NCI-H748 (cell line): ENCODE measurements at regions not wholly inside any gene's neighbourhood (a gene's known extent, or its start where the extent isn't known, plus 50 kb on each side); places are given as distances from the start of the nearest gene placed in this dataset.

ENCODE experiments used
- DNase-seq: peaks from one replicate; lab custom pipeline; 2025; ENCODE audit not compliant: unreplicated experiment; lab: John Stamatoyannopoulos, UW

DNA sequence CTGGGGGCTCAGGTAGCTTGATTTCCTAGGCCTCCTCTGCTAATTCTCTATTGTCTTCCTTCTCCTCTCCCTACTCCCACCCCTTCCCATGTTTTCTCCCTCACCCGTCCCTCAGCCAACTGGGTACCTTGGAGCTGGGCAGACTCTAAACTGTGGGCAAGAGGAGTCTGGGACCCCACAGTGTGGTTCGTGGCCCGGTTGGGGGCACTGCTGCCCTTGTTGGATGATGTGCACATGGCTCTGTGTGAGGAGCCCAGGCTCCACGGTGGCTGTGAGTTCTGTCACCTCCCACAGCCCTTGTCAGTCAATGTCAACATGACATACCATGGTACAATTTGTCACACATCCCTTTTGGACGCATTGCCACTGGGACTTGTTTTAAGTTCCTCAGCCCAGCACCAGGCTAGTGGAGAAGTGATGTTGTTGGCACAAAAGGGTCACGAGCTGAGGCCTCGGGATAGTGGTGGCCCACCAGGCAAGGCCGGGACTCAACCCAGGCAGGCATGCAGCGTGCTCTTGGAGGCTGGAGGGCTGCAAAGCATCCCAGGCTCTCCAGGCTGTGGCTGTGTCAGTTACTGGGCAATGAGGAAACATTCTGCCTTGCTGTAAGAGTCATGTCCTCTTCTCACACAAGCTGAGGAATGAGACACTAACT lies 142.3 kb downstream of the TLE3 start:
- no peak for DNase-seq

DNA sequence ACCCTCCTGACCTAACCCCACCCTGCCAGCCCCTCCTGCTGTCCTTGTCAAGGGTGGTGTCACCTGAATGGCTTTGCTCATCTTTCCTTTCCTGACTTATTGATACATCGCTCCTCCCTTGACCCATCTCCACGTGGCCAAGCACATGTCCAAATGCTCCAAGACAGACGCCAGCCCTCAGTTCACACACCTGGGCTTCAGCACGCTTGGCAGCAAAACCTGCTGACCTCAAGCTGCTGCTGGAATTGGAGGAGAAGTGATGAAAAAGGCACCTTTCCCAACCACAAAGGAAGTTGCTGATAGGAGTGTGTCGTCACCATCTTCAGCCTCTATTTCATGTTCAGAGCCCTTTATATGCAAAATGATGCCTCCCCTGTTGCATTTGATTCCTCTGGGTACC lies 141.3 kb downstream of the TLE3 start:
- DNase-seq = no peak

DNA sequence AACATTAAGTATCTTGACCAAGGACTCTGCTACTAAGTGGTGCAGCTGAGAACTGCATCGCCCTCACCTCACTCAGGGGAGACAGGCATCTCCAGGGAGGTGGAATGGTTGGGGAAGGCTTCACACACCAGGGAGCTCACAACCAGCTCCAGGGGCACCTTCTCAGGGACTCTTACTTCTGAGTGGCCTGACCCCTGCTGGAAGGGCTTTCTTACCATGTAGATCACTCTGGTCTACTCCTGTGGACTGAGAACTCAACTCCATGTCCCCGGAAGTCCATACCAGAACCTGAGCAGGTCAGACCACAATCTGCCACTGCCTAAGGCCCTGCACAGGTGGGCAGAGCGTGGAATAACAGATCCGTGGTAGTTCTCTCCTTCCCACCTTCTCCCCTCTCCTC lies 140.5 kb downstream of the TLE3 start:
- DNase-seq = no peak

DNA sequence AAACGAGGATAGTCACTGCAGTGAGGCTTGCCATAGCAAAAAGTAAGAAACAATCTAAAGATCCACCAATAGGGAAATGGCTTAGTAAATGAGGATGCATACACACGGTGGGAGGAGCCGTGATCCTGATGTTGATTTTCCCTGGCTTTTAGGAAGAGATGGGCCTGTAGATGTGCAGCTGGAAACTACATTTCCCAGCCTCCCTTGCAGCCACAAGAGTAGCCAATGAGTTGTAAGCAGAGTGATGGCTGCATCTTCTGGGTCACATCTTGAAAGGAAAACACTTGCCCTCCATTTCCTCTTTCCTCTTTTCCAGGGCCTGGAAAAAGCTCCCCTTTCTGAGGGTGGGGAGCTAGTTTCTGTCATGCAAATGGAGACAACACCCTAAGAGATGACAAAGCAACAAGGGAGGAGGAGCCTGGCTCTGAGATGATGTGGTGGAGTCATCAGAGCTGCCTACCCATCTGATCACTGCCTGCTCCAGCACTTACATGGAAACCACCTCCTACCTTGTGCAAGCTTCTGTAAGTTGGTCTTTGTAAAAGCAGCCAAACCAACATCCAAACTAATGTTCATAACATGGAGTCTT lies 139.1 kb downstream of the TLE3 start:
- no peak for DNase-seq

DNA sequence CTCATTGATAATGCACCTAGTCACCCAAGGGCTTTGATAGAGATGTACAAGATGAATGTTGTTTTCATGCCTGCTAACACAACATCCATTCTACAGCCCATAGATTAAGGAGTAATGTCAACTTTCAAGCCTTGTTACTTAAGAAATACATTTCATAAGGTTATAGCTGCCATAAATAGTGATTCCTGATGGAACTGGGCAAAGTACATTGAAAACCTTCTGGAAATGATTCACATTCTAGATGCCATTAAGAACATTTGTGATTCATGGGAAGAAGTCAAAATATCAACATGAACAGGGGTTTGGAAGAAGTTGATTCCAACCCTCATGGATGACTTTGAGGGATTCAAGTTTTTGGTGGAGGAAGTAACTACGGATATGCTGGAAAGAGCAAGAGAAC lies 135.2 kb downstream of the TLE3 start:
- no peak for DNase-seq

DNA sequence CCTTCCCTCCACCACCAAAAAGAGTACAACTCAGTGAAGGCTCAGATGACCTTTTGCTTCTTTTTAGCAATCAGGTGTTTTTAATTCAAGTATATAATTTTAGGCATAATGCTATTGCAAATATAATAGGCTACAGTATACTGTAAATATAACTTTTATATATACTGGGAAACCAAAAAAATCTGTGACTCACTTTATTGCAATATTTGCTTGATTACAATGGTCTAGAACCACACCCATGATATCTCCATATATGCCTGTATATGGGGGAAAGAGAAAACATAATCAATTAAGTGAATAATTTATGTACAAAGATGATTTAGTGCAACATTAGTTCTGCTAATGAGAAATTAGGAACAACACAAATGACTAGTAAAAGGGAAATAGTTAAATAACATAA lies 134.3 kb downstream of the TLE3 start:
- DNase-seq = no peak

DNA sequence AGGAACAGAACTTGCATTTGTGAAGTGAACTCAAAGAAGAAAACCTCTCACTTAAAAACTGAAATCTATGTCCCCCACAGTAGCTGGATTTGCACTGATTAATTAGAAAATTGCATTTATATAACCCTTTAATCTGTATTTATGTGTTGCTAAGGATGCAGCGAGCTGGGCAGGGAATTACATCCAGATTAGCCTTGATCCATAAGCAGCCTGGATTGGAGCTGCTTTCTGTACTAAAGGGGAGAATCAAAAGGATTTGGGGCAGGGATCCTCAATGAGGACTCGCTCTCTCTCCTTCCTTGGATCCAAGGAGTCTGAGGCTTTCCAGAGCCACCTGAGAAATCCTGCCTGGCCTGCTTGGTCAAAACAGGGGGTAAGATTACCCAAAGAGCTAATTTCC lies 125.9 kb downstream of the TLE3 start:
- no peak for DNase-seq

DNA sequence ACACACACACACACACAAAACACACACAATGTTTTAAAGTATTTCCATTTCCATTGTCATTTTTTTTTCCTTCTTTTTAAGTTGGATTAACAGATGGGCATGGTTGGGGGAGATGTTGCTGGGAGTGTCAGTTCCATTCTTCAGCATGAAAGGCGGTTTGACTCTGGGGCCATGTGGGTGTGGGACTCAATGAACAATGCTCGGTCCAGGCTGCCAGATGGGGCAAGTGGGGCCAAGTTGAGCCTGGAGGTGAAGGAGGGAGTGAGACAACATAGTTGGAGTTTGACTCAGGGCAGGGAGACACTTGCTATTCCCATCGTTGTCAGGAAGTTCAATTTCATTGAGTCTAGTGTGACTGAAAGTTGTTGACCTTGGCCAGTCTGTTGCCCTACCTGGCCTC lies 125.3 kb downstream of the TLE3 start:
- DNase-seq = no peak

DNA sequence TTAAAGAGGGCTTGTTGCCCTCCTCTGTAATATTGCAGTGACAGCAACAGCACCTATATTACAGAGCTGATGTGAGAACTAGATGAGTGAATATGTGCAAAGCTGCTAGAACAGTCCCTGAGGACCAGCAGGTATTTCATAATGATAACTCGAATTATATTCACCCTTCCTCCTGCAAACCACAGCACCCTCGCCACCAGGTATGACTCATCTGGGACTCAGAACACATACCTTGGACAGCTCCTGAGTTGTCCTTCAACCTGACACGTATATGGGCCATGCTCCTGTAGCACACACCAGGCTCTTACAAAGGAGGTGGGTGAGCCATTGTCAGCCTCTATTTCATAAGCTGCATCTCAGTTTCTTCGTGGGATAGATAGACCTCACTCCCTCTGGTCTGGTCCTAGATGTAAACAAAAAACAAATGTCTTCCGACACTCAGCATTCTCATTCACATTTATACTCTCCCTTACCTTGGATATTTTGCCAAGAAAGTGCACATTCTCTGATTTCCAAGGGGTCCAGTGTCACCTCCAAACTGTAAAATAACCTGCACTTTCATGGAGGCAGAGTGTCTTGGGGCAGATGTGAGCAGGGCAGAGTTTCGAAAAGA lies 124.5 kb downstream of the TLE3 start:
- DNase-seq = no peak

DNA sequence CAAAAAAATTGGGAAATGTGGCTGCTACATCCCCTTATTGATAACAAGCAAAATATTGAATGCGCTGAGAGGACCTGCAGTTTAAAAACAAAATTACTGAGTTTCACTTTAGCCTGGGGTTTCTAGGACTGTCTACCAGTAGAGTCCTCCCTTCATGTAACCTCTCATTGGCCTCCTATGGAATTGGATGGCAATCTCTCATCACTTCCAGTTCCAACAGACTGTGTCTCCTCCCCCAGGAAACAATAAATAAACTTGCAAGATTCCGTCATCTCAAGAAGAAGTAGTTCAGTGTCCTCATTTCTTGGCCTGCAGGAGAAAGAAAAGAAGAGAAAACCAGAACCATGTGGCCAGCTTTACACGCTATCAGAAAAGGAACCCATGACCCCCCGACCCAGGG lies 123.8 kb downstream of the TLE3 start:
- DNase-seq = no peak

DNA sequence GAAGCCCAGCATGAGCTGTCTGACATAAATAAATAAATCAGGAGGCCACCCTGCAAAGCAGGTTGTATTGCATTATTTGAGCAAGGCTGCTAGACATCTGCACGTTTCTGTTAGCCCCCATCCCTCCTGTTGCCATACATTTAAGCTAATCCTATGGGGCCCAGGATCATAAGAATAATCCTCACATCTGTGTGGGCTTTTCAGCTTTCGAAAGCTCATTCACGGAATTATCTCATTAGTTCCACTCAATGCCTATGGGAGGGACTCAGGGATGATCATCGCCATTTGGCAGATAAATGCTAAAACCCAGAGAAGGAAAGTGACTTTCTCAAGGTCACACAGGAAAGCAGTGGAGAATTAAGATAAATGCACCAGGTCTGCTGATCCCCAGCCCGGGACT lies 123.4 kb downstream of the TLE3 start:
- no peak for DNase-seq

DNA sequence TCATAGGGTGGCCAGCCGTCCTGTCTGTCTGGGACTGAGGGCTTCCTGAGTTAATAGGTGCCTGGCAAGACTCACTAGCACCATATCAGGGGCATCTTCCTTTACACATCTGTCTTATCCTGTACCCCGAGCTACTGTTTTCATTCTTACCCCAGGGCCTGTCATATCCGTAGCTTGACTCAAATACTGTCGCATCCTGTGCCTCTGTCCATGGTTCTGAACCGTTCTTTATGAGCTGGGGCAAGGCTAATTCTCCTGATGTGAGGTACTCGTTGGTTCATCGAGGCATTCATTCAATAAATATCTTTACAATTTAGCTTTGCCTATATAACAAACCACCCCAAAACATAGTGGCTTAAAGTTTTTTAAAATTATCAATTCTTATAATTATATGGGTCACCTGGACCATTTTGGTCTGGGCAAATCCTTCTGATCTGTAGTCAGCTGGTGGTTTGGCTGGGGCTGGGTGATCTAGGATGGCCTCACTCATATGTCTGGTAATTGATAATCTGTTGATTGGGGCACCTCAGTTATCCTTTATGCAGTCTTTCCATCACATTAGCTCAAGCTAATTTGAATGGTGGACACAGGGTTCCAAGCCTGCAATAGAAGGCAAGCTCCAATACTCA lies 121.2 kb downstream of the TLE3 start:
- no peak for DNase-seq

DNA sequence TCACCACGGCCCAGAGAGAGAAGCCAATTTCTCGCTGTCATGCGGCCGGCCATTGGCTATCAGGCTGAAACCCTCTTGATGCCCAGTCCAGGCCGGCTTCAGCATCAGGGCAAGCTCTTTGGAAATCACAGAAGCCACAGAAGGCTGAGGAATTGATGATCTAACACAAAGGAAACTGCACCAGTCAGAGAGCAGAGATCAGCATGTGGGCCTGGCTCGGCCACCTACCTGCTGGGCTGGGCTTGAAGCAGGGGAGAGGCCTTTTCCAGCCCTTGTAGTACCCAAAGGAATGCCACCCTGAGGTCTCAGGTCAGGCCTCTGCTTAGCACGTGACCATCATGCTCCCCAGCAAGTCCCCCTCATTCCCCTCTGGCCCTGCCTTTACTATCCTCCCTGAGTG lies 119.1 kb downstream of the TLE3 start:
- no peak for DNase-seq

DNA sequence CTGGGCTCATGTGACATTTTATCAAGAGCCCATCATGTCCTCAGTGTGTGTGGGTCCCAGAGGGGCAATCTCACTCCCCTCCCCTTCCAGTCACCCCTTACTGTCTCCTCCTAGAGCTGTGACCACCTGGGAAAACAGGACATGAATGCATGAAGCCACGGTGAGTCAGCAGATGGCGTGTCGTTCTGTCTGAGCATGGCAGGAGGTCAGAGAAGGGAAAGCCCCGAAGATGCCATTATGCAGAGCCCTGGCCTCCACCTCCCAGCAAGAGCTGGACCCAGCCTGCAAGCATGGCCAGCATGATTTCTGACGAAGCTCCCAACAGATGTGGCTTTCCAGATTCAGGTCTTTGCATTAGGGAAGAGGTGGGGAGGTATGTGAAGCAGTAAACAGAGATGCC lies 118.5 kb downstream of the TLE3 start:
- peak; percentile 26 for DNase-seq

DNA sequence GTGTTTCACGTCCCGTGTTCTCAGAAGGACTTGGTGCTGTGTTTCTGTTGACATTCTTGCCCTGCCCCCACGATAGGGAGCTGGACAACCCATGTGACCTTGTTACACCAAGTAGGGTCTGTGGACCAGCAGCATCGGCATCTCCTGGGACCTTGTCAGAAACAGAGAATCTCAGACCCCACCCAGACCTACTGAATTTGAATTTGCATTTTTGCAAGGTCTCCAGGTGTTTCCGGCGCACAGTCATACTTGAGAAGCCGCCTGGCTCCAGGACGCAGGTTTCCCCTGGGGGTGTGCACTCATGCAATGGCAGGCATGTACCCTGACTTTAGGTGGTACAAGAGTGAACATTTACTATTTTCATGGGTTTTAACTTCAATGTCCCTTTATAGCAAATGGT lies 117.9 kb downstream of the TLE3 start:
- no peak for DNase-seq

DNA sequence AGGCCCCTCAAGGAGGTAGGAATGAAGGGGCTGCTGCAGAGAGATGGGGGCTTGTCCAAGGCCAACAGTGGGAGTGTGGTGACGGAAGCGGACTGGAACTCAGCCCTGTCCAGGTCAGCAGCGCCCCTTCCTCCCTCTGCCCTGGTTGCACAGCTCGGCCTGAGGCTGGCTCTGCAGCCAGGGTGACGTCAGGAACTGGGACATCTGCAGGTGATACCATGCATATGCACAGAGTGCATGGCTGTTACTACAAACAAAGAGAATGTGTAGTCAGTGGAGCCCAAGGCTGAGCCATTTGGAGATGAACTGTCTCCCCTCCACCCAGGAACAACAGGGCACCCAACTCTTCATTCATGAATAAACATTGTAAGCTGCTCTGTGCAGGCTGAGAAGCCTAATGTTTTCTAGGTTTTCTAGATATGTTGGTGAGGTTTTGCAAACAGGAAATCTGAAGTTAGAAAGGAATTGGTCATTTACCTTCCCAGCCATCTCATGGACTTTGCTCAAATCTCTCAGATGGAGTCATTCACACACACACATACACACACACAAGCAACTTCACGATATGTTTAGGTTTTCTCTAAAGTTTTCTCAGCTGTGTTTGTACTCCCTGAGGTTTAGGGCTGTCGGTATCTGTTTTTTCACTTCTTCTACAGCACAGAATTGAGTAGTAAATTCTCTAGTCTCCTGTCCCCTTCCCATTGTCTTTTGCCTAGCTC lies 117.2 kb downstream of the TLE3 start:
- no peak for DNase-seq

DNA sequence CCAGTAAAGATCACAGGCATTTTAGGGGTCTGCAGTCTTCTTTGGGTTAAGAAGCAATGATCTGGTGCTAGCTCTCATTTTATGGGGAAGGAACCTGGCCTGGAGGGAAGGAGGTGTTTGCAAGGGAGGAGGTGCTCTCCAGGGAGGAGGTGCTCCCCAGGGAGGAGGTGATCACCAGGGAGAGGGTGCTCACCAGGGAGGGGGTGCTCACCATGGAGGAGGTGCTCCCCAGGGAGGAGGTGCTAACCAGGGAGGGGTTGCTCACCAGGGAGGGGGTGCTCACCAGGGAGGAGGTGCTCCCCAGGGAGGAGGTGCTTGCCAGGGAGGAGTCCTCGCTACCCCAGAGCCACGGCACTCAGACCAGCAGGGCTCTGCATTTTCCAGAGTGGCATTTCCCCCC lies 115.7 kb downstream of the TLE3 start:
- no peak for DNase-seq

DNA sequence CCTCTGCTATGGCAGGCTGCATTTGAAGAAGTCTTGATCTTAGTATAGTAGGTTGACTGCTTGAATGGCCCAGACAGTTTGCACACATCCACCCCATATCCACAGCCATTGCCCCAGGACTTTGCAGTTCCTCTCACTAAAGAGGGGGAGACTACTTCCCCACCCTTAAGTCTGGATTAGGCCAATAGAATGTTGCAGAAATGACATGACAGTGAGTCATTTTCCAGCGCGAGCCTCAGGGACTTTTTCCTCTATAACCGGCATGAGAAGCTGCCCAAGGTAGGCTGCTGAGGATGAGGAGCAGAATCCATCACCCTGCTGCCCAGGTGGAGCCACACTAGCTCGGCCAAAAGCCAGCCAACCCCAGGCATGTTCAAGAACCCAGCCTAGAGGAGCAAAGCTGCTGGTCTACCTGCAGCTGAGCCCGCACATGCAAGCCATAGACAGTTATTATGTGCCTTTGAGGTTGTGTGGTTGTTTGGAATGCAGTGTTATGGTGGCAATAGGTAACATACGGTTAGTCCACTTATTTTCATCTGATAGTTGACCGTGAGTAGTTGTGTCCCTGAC lies 113.9 kb downstream of the TLE3 start:
- DNase-seq = no peak

DNA sequence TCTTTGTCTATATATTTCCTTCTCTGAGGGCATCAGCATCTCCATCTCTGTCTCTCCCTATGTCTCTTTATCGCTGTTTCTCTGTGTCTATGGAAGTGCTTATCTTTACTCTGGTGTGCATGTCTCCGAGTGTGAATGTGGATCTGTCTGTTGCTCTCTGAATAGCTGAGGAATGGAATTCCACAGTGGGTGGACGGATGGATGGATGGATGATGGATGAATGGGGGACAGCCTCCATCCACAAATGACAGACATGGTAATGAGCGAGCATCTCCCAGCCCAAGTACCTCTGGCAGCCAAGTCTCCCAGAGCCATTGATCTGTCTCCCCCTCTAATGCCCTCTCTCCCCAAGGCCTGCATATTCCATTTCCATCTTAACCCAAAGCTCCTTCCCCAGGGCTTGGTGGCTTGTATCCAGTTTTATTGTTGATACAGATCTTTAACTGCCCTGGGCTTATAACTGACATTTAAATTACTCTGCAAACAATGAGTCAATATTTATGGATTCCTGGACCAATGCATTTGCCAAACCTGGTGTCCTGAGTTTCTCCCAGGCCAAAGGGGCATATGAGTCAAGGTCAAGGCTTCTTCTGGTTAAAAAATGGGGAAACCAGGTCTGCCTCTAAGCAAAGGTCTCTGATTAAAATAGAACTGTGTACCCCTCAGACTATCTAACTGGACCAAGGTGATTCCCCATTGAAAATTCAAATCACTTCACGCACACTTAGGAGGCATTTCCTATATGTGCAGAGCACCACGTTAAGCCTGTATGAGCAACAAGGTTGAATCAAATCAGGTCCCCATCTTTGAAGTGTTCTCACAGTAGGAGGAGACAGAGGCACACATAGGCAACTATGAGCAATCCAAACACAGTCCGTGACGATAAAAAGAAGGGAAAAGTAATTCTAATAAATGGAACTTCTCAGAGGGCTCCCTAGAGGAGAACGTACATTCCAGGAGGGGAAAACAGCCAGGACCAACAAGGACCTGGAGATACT lies 109.9 kb downstream of the TLE3 start:
- peak; percentile 44 for DNase-seq

DNA sequence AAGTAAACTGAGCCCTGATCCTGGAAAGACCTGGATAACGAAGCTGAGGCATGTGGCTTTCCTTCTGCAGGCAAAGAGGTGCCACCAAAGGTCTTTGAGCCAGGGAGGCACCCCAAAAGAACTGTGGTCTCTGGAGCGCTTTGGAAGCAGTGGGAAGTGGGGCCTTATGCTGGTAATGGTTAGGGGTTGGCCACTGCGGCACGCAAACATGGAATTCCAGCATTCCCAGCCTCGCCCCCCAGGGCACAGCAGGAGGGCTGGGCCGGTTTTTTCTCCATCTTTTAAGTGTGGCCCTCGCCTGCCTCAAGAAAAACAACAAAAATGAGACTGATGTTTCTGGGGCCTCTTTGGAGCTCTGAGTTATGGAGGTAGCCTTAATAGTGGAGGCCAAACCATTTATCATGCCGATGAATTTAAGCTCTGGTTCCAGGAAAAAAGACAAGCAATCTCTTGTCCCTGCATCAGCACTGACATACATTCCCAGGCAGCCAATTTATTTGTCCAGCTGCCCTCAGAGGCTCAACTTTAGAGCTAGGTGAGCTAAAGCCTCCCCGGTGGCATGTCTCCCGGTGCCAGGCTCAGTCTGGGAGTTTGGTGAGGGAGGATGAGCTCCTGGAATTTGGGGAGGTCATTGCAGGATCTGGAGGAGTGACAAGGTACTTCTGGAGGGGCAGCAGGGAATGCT lies 109.0 kb downstream of the TLE3 start:
- no peak for DNase-seq
